IMR-90 (cell line): ENCODE measurements at regions not wholly inside any gene's neighbourhood (a gene's known extent, or its start where the extent isn't known, plus 50 kb on each side); places are given as distances from the start of the nearest gene placed in this dataset.

Source experiments
- CEBPB ChIP-seq: IDR thresholded peaks from 2 replicates; pipeline ENCODE4 v1.6.1; 2012; ENCODE audit warnings: low read depth, low read length, improper control_type of control experiment
- CTCF ChIP-seq: conservative IDR thresholded peaks from 2 replicates; pipeline ENCODE4 v1.5.1; 2012; ENCODE audit warnings: mild to moderate bottlenecking, low read depth, low read length, improper control_type of control experiment
- MXI1 ChIP-seq: IDR thresholded peaks from 2 replicates; pipeline ENCODE4 v1.6.1; 2012; ENCODE audit warnings: low read depth, mild to moderate bottlenecking, low read length, moderate library complexity, borderline replicate concordance
- NFE2L2 ChIP-seq: fragments of 150-350 bp; IDR thresholded peaks from 2 replicates; pipeline ENCODE4 v1.6.1; 2016; ENCODE audit warnings: low read depth, mild to moderate bottlenecking, low read length
- POLR2A ChIP-seq: IDR thresholded peaks from 2 replicates; pipeline ENCODE4 v1.6.1; 2012; ENCODE audit warnings: mild to moderate bottlenecking, low read depth, low read length
- RCOR1 ChIP-seq: IDR thresholded peaks from 2 replicates; pipeline ENCODE4 v1.6.1; 2012; ENCODE audit warnings: mild to moderate bottlenecking, low read length, improper control_type of control experiment; ENCODE audit not compliant: insufficient replicate concordance
- RFX5 ChIP-seq: IDR thresholded peaks from 2 replicates; pipeline ENCODE4 v1.8.0; 2012; ENCODE audit warnings: low read depth, mild to moderate bottlenecking, low read length, moderate library complexity
- USF2 ChIP-seq: fragments of 150-350 bp; IDR thresholded peaks from 2 replicates; pipeline ENCODE4 v1.6.1; 2017; ENCODE audit warnings: mild to moderate bottlenecking, antibody characterized with exemption, low read length, low read depth

DNA sequence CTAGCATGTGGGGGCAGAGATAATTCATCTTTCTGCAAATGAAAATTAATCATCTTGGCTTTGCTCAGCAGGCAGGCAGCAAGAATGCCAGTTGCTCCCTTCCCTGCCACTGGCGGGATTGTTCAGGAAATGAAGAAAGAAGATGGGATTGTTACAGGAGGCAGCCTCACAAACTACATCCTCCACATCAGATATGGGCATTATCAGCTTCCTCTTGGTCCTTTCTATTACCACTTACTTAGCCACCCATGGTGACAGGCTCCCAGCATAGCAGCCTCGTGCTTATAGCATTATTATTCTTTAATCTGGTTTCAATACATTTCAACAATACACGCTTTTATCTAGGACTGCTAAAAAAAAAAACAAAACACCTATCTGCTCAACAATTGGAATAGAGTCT is 461.6 kb upstream of the ISX start:
- TF ChIP-seq CTCF: no peak
- TF ChIP-seq CEBPB: no peak
- no peak for TF ChIP-seq RFX5
- TF ChIP-seq USF2: no peak
- no peak for TF ChIP-seq MXI1
- TF ChIP-seq POLR2A: no peak
- TF ChIP-seq NFE2L2: no peak
- no peak for TF ChIP-seq RCOR1
